Keratinocyte (primary cell): ENCODE measurements at regions not wholly inside any gene's neighbourhood (a gene's known extent, or its start where the extent isn't known, plus 50 kb on each side); places are given as distances from the start of the nearest gene placed in this dataset.

ENCODE experiments used
- DNase-seq: peaks from one replicate; pipeline ENCODE4 v3.0.0-alpha.2; 2011; ENCODE audit warnings: low read depth, missing footprints, low spot score
- FAIRE-seq: peaks from 2 replicates; lab custom pipeline; 2011; peaks lifted over from hg19 to GRCh38; lab: Jason Lieb, UNC
- H2AFZ ChIP-seq: 2 replicates; pipeline ENCODE4 v1.6.0; 2012; ENCODE audit warnings: low read length, control low read depth, inconsistent platforms; ENCODE audit not compliant: control insufficient read depth
- H3K27ac ChIP-seq: 2 replicates; pipeline ENCODE4 v1.5.1; 2011; ENCODE audit warnings: low read length; ENCODE audit not compliant: control insufficient read depth, insufficient read depth
- H3K27me3 ChIP-seq: 3 replicates; pipeline ENCODE4 v1.6.0; 2011; ENCODE audit warnings: low read length; ENCODE audit not compliant: control insufficient read depth, insufficient read depth; ENCODE audit errors: extremely low read depth
- H3K36me3 ChIP-seq, 2 experiments: 2 replicates in 1 of 2; 3 replicates in 1 of 2; pipeline ENCODE4 v1.5.1; 2011; ENCODE audit warnings: low read length in 2 of 2, mild to moderate bottlenecking in 1 of 2; ENCODE audit not compliant: control insufficient read depth in 2 of 2, insufficient read depth in 2 of 2; ENCODE audit errors: extremely low read depth in 1 of 2
- H3K4me1 ChIP-seq: 3 replicates; pipeline ENCODE4 v1.5.1; 2011; ENCODE audit warnings: low read length; ENCODE audit not compliant: control insufficient read depth, insufficient read depth; ENCODE audit errors: extremely low read depth
- H3K4me2 ChIP-seq: 3 replicates; pipeline ENCODE4 v1.6.0; 2011; ENCODE audit warnings: low read depth, low read length; ENCODE audit not compliant: control insufficient read depth, insufficient read depth; ENCODE audit errors: extremely low read depth
- H3K4me3 ChIP-seq, 3 experiments: fragments of 200-600 bp in 1 of 3; sonication (generic) in 1 of 3; 2 replicates in 2 of 3; 3 replicates in 1 of 3; pipeline ENCODE4 v1.5.1; 2011 to 2016; ENCODE audit warnings: low read length in 3 of 3, mild to moderate bottlenecking in 3 of 3, control low read depth in 2 of 3, inconsistent platforms in 1 of 3, low read depth in 1 of 3, mixed read lengths in 1 of 3, mixed run types in 1 of 3, moderate library complexity in 1 of 3; ENCODE audit not compliant: control insufficient read depth in 2 of 3, insufficient read depth in 2 of 3; ENCODE audit errors: extremely low read depth in 1 of 3
- H3K79me2 ChIP-seq: 2 replicates; pipeline ENCODE4 v1.6.0; 2012; ENCODE audit warnings: low read length; ENCODE audit not compliant: control insufficient read depth, insufficient read depth
- H3K9ac ChIP-seq: 3 replicates; pipeline ENCODE4 v1.6.0; 2011; ENCODE audit warnings: low read length; ENCODE audit not compliant: control insufficient read depth, insufficient read depth; ENCODE audit errors: extremely low read depth
- H3K9me1 ChIP-seq: 3 replicates; pipeline ENCODE4 v1.6.0; 2011; ENCODE audit warnings: low read length; ENCODE audit not compliant: control insufficient read depth, insufficient read depth; ENCODE audit errors: extremely low read depth
- H3K9me3 ChIP-seq: 2 replicates; pipeline ENCODE4 v1.5.1; 2012; ENCODE audit warnings: low read depth, low read length; ENCODE audit not compliant: control insufficient read depth
- H4K20me1 ChIP-seq: 3 replicates; pipeline ENCODE4 v1.6.0; 2011; ENCODE audit warnings: low read length; ENCODE audit not compliant: control insufficient read depth, insufficient read depth; ENCODE audit errors: extremely low read depth
- EZH2 ChIP-seq: IDR thresholded peaks from one replicate; pipeline ENCODE4 v1.6.1; 2012; ENCODE audit warnings: inconsistent platforms, mild to moderate bottlenecking, low read length, moderate library complexity
- dilution Hi-C: fragments of 300-500 bp; cut with MboI; formaldehyde crosslinking; loops from one replicate; pipeline ENCODE4 v1.7.0; 2020; ENCODE audit warnings: low sequenced_read_pairs; ENCODE audit not compliant: extremely low pct_ligation_motif_present
- TF ChIP-seq, protein P1 (sequence below), 3 experiments: IDR thresholded peaks in 1 of 3; conservative IDR thresholded peaks in 1 of 3; optimal IDR thresholded peaks in 1 of 3; 2 replicates in 2 of 3; 3 replicates in 1 of 3; pipeline versions ENCODE3 to v1.5.1; 2011; ENCODE audit warnings: low read length in 3 of 3, mild to moderate bottlenecking in 3 of 3, moderate library complexity in 2 of 3, control low read depth in 1 of 3, inconsistent platforms in 1 of 3; ENCODE audit not compliant: insufficient read depth in 2 of 3; ENCODE audit errors: extremely low read depth in 1 of 3

DNA sequence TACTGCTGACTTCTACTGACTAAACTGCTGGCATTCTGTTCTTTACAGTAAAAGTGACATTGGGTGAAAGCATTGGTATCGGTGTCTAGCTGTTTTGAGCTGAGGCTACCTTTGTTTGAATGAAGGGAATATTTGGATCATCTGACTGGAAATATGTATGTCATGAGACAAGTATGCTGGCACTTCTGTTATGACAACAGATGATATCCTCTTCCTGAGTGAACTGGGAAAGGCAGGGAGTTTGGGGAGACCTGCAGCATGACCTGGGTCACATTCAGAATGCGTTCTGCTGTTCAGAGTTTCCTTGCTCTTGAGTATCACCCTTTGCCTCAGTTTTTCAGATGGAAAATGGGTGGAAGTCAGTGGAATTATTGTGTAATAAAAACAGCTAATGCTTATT is 81.8 kb downstream of the PLCE1 start:
- no peaks in the 10 kb centered on the region for H3K27me3 ChIP-seq
- no peak overlapping the region for H3K27ac ChIP-seq
- TF ChIP-seq, protein P1, sequence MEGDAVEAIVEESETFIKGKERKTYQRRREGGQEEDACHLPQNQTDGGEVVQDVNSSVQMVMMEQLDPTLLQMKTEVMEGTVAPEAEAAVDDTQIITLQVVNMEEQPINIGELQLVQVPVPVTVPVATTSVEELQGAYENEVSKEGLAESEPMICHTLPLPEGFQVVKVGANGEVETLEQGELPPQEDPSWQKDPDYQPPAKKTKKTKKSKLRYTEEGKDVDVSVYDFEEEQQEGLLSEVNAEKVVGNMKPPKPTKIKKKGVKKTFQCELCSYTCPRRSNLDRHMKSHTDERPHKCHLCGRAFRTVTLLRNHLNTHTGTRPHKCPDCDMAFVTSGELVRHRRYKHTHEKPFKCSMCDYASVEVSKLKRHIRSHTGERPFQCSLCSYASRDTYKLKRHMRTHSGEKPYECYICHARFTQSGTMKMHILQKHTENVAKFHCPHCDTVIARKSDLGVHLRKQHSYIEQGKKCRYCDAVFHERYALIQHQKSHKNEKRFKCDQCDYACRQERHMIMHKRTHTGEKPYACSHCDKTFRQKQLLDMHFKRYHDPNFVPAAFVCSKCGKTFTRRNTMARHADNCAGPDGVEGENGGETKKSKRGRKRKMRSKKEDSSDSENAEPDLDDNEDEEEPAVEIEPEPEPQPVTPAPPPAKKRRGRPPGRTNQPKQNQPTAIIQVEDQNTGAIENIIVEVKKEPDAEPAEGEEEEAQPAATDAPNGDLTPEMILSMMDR (optimal IDR thresholded peaks at IDR 0.05 in 1 of 3, IDR thresholded peaks at IDR 0.05 in 1 of 3, conservative IDR thresholded peaks at IDR 0.05 in 1 of 3; ENCODE audit: extremely low read depth in 1 of 3, insufficient read depth in 2 of 3, low read length in 3 of 3) = no peak
- no peak for TF ChIP-seq EZH2
- H4K20me1 ChIP-seq = no peaks in the 10 kb centered on the region
- no peaks in the 10 kb centered on the region for H3K4me1 ChIP-seq
- H3K9ac ChIP-seq = no peak overlapping the region
- no peak overlapping the region for H3K4me3 ChIP-seq
- dilution Hi-C loops = no loop called here
- no peaks in the 10 kb centered on the region for H3K79me2 ChIP-seq
- H3K9me3 ChIP-seq = no peaks in the 10 kb centered on the region
- no peaks in the 10 kb centered on the region for H3K9me1 ChIP-seq
- no peak overlapping the region for H2AFZ ChIP-seq
- no peak overlapping the region for H3K4me2 ChIP-seq
- no peak for DNase-seq
- H3K36me3 ChIP-seq = no peaks in the 10 kb centered on the region
- no peak for FAIRE-seq

DNA sequence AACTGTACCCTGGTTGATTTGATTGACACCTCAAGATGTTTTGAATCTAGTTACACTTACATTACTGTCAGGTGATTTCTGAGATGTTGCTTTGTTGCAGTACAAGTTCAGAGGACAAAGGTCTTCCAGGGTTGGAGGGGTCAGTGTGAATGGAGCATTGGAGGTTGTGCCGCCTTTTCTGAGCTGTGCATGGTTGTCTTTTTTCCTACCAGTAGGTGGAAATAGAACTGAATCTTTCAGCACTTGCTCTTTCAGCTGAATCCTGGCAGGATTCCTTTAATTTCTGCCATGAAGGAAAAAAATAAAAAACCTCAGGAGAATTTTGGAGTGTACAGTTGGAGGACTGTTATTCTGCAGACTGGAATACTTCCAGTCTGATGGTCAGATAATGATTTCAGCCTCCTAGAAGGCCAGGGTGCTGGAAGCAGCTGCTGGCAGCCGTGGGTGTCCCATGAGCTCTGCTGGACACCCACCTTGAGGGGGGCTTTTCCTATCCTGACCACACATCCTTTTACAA is 82.7 kb downstream of the PLCE1 start:
- Histone ChIP-seq H3K4me1 (no peaks in the 10 kb centered on the region), H3K9me1 (no peaks in the 10 kb centered on the region), H3K9me3 (no peaks in the 10 kb centered on the region), H3K4me3 (no peak overlapping the region), H3K27ac (no peak overlapping the region), H3K36me3 (no peaks in the 10 kb centered on the region), H2AFZ (no peak overlapping the region), H3K9ac (no peak overlapping the region), H4K20me1 (no peaks in the 10 kb centered on the region), H3K79me2 (no peaks in the 10 kb centered on the region), H3K4me2 (no peak overlapping the region), H3K27me3 (no peaks in the 10 kb centered on the region)
- no peak for FAIRE-seq
- TF ChIP-seq EZH2 = no peak
- TF ChIP-seq, protein P1 (optimal IDR thresholded peaks at IDR 0.05 in 1 of 3, IDR thresholded peaks at IDR 0.05 in 1 of 3, conservative IDR thresholded peaks at IDR 0.05 in 1 of 3; ENCODE audit: extremely low read depth in 1 of 3, insufficient read depth in 2 of 3, low read length in 3 of 3) = peak in 2 of 3 experiments; percentile 6 to 27
- DNase-seq = no peak
- dilution Hi-C loops = no loop called here
